Superior temporal gyrus (tissue), 1 donor: ENCODE measurements at regions not wholly inside any gene's neighbourhood (a gene's known extent, or its start where the extent isn't known, plus 50 kb on each side); places are given as distances from the start of the nearest gene placed in this dataset.
"Not testable (repeated sequence)": the region's sequence is repeated elsewhere in the genome, so short reads cannot be mapped to it uniquely, and the experiment has no call there.

Source experiments
- DNase-seq: peaks from one replicate; pipeline ENCODE4 v3.0.0-alpha.2; 2016; ENCODE audit errors: extremely low spot score

DNA sequence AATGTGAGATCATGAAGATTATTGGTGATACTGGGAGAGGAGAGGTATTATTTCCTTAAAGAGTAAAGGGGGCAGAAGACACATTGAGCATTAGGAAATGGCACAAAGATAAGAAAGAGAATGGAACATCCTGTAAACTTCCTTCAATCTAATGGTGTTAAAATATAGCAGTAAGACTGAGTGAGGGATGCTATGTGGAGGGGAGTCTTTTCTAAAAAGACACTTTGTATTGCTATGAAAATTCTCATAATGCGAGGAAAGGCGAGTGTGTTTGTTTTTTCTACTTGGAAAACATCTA lies 405.2 kb downstream of the ARL4A start:
- DNase-seq, result no peak

DNA sequence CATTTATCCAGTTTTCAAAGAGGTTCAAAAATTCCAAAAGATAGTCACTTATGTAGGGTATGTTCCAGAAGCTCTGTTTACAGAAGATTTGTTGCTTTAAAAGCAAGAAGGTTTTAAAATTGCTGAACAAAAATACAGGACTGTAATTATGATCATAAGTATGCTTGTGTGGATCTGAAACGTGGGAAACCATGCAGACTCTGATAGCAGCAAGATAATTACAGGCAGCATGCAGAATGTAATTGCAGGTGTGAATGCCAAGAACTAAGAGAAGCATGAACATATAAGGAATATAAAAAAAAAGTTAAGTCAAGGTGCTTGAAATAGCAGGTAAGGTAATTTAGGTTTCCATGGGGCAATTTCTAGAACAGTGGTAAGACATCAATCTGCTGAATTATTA lies 405.7 kb downstream of the ARL4A start:
- DNase-seq, result no peak

DNA sequence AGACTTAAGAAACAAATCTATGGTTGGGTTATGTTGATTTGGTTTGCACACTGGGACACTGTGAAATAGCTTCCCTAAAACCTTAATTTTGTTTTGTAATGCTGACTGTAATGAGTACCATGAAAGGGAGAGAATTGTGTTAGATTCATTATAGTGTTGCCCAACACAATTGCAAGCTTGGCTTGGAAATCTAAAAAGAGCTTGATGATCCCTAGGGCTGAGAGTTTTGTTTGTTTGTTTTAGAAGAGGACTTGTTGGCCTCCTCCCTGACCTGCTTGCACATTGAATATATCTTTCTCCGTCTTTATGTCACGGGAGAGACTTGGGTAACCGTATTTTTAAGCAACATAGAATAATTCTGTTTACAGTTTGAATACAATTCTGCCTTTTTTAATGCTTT lies 410.1 kb downstream of the ARL4A start:
- DNase-seq, result no peak

DNA sequence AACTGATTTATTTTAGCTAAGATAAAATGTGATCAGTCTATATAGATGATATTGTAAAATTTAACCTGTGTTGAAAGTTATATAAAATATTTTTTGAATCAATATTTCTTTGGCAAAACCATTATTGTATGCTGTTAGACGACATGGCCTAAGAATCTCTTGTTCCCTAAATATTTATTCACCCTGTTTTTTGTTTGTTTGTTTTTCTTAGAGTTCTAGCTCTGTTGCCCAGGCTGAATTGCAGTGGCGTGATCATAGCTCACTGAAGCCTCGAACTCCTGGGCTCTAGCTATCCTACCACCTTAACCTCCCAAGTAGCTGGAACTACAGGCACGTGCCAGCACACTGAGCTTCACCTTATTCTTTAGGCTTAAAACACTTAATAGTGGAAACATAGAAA lies 410.7 kb downstream of the ARL4A start:
- DNase-seq, result no peak

DNA sequence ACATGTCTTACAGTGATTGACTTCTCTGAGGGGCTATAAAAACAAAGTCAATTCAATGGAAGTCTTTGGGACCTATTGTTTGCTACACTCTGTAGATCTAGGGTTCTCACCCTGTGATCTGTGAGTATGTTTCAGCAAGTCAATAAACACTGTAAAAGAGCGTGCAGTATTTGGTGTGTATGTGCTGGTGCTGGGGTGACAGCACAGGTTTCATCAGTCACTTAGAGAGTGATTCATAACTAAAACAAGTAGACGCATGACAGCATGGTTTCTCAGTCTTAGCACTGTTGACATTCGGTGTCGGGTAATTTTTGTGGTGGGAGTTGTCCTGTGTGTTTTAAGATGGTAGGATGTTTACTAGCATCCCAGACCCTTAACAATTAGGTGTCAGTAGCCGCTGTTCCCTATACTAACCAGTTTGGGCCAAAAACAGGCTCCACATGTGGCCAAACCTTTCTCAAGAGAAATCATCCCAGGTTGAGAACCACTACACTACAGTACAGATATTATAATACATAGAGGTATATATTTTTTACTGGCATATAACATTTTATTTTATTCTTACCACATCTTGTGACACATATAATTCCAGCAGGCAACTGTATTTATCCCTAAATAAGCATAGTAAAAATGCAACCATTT lies 411.8 kb downstream of the ARL4A start:
- DNase-seq, result no peak

DNA sequence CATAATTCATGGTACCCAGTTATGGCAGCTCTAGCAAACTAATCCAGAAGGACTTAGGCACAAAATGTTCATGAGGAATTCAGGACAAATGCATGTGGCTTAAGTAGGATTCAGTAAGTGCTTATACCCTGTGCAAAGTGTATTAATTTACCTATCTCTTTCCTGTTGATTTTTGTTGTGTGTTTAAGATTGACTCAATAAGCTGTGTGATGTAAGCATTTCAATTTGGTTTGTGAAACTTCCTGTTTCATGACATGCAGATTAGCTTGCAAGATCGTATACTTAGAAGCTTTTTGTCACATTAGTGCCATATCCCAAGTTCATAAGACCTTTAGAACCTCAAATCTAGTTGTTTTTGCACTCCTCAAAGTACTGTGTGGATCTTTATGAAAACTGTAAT lies 416.7 kb downstream of the ARL4A start:
- DNase-seq, result no peak

DNA sequence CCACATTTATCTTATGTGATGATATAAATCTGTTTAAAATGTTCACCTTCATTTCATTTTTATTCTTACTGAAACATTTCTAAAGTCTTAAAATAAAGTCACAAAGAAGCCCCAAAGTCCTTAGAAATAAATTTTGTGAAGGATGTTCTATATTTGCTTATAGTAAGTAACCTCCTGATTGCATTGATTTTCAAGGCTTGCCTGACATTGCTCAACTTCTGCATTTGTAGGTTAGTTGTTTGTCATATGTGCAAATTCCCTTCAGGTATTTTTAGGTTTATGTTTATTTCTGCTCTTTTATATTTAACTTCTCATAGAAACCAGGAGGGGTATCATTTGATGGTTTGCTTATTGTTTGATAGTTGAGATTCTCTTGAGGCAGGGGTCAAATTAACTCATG lies 417.8 kb downstream of the ARL4A start:
- no peak for DNase-seq

DNA sequence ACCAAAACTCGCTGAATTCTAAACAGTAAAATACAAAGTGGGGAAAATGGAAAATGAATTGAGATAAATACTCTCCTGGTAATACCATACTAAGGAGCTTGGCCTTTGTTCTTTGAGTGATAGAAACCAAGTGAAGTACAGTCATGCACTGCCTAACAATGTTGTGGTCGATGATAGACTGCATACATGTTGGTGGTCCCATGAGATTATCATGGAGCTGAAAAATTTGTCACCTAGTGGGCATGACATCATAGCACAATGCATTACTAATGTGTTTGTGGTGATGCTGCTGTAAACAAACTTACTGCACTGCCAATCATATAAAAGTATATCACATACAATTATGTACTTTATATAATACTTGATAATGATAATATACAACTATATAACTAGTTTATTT lies 419.1 kb downstream of the ARL4A start:
- no peak for DNase-seq

DNA sequence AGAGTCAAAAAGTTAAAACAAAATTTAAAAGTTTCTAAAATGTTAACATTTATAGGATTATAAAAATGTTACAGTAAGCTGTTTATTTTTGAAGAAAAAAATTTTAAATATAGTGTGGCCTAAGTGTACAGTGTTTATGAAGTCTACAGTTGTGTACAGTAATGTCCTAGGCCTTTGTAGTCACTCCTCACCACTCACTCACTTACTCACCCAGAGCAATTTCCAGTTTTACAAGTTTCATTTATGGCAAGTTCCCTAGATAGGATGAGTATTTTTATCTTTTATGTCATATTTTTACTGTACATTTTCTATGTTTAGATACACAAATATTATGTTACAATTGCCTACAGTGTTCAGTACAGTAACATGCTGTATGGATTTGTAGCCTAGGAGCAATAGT lies 419.9 kb downstream of the ARL4A start:
- DNase-seq, result no peak

DNA sequence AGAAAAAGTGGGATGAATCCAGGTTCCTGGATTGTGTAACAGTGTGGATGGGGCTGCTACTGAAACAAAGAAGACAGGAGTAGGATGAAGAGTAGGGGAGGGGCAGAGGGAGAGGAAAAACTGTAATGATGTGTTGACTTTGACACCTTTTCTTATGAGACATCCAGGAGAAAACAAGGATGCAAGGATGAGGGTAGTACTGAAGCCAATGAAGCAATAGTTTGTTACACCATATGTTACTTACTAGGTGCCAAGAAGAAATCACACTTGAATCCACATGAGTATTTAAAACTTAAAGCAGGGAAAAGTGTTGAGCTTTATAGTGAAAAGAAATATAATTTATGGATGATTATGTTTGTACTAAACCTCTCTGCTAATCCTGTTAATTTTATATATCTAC lies 420.6 kb downstream of the ARL4A start:
- no peak for DNase-seq

DNA sequence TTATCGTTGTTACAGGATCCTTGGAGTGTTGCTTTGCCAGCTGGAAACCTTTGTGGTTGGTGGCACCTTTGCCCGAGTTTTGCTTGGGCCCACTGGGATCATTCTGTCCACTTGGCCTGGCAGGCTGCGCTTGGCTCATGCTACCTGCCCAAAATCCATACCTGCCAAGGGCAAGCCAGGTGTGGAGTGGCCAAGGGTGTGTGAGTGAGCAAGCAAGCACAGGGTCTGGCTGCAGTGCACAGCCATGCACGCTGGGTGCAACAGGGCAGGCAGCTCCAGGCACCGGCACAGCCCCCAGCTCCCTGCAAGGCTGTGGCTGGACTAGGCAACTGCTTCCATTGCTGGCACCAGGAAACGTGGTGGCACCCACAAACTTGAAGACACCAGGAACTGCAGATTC lies 421.8 kb downstream of the ARL4A start:
- no peak for DNase-seq

DNA sequence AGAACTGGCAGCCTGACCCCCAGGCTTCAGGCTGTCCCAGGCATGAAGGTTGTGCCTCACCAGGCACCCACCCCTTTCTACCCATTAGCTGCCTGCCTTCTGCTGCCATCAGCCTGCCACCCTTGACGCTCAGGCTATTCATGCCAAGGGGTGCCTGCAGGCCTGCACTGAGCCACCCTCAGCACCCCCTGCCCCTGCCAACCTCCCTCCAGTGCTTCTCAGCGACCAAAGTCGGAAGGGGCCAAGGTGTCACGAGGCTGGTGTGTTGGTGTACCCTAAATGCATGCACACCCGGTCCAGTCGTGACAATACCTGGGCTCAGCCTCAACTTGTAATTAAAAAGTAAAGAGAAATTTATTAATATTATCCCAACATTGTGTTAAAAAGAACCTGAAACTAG lies 422.7 kb downstream of the ARL4A start:
- no peak for DNase-seq

DNA sequence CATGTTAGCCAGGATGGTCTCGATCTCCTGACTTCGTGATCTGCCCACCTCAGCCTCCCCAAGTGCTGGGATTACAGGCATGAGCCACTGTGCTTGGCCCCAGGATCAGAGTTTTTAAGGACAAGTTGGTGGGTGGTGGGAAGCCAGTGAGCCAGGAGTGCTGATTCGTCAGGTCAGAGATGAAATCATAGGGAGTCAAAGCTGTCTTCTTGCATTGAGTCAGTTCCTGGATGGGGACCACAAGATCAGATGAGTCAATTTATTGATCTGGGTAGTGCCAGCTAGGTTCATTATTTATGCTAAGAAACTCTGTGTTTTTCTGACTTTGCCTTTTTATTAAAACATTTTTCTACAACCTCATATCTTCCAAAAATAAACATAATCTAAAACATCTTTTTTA lies 423.8 kb downstream of the ARL4A start:
- DNase-seq, result no peak

DNA sequence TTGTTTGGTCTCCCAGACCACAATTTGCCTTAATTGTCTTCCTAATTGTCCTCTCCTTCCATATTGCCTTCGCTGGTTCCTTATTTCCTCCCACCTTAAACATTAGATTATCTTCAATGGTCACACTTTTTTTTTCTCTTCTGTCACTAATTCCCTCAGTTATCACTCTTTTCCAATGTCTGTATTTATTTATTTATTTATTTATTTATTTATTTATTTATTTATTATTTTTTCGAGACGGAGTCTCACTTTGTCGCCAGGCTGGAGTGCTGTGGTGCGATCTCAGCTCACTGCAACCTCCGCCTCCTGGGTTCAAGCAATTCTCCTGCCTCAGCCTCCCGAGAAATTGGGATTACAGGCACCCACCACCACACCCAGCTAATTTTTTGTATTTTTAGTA lies 426.8 kb downstream of the ARL4A start:
- not testable (repeated sequence) for DNase-seq

DNA sequence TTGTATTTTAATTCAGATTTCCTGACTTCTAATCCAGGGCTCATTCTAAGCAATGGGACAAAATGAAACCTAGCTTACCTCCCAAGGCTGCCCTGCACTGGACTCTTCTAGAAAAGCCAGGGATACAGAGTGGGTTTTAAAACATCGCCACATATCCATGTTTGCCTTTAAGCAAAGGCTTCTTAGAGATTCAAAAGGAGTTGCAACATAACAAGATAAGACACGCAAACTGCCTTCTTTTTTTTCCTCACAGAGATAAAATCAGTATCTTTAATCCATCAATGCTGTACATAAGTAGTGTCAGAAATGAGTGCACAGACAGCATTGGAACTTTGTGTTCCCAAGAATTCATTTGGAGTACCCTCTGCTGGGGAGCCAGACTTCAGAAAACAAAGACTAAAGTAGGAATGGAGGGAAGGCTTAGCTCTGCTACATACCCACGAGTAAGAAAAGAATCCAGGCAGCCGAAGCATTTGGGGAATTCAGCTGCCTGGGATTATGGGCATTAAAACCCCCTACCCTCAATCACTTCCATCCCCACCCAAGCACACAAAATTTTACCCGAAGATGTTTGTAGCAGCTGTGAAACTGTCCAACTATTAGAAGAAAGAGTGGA lies 427.8 kb downstream of the ARL4A start:
- DNase-seq, result no peak

DNA sequence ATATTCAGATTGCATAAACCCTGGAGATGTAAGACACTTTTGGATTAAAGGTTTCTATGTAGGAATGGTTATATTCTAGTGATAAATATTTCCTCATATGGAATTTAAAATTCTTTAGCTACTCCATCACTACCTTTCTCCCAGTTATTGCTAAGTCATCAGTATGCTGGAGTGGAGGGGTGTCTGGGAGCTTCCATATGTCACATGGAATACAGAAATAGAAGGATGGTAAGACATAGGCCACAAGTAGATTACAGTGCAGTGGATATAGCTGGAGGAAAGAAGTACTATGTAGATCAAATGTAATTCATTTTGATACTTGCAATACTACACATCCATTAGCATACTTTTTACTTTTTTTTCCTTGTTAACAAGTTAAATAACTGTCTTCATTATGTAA lies 428.4 kb downstream of the ARL4A start:
- DNase-seq, result no peak

DNA sequence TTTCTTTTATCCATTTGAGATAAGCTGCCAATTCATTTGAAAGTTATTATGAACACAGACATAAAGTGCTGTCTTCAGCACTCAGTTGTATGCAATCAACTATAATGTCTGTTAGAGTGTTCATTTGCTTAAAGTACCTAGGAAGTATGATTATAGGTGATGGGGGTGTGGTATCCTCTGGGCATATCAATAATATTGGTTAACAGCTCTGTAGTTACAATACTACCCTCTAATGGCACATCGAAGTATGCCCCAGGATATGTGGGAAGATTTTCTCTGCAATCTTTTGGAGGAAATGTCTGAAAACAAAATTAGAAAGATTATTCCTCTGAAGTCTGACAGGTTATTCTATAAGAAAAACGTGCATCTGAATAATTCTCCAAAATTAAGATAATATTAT lies 429.7 kb downstream of the ARL4A start:
- no peak for DNase-seq

DNA sequence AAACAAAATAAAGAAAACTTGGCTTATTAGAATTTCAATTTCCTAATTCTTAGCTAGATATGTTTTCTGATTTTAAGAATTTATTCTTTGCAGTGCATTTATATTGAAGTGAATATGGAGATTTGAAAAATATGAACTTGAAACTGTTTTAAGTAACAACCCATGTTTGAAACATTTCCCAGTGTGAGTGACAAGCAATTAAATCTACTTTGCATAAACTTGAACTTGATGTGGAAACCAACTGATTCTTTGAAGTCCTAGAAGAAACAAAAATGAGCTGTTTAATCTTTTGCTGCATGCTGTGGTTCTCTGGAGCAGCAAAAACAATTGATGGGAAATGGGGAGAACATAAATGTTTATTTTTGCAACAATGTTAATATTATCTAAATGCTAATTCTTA lies 430.2 kb downstream of the ARL4A start:
- DNase-seq, result no peak

DNA sequence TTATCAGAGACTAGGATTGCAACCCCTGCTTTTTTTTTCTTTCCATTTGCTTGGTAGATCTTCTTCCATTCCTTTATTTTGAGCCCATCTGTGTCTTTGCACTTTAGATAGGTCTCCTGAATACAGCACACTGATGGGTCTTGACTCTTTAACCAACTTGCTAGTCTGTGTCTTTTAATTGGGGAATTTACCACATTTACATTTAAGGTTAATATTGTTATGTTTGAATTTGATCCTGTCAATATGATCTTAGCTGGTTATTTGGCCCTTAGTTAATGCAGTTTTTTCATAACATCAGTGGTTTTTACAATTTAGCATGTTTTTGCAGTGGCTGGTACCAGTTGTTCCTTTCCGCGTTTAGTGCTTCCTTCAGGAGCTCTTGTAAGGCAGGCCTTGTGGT lies 437.2 kb downstream of the ARL4A start:
- DNase-seq, result not testable (repeated sequence)

DNA sequence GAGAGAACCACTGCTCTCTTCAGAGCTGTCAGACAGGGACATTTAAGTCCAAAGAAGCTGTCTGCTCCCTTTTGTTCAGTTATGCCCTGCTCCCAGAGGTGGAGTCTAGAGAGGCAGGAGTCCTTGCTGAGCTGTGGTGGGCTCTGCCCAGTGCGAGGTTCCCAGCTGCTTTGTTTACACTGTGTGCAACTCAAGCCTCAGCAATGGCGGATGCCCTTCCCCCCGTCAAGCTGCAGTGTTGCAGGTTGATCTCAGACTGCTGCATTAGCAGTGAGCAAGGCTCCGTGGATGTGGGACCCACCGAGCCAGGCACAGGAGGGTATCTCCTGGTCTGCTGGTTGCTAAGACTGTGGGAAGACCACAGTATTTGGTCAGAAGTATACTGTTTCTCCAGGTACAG lies 438.9 kb downstream of the ARL4A start:
- DNase-seq, result no peak

DNA sequence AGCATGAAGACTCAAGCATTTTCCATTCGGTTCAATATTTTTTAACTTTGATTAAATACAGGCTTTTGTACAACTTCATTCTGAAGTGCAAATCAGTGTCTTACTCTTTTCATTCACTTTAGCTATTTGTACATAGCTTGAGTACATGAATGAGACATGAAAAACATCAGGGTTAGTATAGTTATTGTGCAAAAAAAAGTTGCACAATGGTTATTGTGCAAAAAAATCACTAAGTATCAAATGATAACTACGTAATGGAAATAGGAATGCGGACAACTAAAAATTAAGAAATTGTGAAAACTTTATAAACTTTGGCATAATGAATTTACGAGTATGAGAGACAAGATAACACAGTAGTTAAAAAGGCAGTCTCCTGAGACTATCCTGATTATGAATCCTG lies 442.9 kb downstream of the ARL4A start:
- no peak for DNase-seq

DNA sequence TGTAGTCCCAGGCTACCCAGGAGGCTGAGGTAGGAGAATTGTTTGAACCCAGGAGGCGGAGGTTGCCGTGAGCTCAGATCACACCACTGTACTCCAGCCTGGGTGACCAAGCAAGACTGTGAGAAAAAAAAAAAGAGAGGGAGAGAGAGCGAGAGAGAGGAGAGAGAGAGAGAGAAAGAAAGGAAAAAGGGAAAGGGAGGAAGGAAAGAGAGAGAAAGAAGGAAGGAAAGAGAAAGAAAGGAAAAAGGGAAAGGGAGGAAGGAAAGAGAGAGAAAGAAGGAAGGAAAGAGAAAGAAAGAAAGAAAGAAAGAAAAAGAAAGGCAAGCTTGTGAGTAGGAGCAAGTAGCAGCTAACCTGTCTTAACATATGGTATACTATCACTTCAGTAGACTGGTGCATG lies 443.5 kb downstream of the ARL4A start:
- not testable (repeated sequence) for DNase-seq

DNA sequence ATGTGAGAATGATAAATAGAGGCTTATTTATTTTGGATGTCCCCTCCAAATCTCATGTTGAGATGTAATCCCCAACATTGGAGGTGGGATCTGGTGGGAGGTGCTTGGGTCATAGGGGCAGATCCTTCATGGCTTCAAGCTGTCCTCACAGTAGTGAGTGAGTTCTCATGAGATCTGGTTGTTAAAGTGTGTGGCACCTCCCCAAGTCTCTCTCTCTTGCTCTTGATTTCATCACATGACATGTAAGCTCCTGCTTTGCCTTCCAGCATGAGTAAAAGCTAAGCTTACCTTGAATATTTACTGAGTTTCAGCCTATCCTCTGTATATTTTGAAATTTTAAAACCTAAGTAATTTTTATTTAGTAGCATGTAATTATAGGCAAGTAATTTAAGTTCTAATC lies 444.9 kb downstream of the ARL4A start:
- DNase-seq, result no peak

DNA sequence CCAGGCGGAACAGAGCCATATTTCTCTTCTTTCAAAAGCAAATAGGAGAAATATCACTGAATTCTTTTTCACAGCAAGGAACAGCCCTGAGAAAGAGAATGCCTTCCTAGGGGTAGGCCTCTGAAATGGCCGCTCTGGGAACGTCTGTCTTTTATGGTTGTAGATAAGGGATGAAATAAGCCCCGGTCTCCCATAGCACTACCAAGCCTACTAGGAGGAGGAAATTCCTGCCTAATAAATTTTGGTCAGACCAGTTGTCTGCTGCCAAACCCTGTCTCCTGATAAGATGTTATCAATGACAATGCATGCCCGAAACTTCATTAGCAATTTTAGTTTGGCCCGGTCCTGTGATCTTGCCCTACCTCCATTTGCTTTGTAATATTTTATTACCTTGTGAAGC lies 448.9 kb downstream of the ARL4A start:
- DNase-seq, result not testable (repeated sequence)
